ENCODE measurements at regions not wholly inside any gene's neighbourhood (a gene's known extent, or its start where the extent isn't known, plus 50 kb on each side); places are given as distances from the start of the nearest gene placed in this dataset.

- POLR2A ChIA-PET, result no interaction called here
- DNase-seq (ENCODE audit: extremely low spot score), result no peak
- CTCF ChIA-PET, result no interaction called here
- no peak for TF ChIP-seq PKNOX1 (IDR thresholded peaks at IDR 0.05)
- TF ChIP-seq FOXK2 (IDR thresholded peaks at IDR 0.05), result no peak
- no peak for TF ChIP-seq LEF1 (IDR thresholded peaks at IDR 0.05; ENCODE audit: borderline replicate concordance)
- TF ChIP-seq SP1 (IDR thresholded peaks at IDR 0.05), result no peak
- TF ChIP-seq ELF4 (IDR thresholded peaks at IDR 0.05), result no peak
- no peak for TF ChIP-seq NFRKB (IDR thresholded peaks at IDR 0.05)
- no peak for TF ChIP-seq L3MBTL2 (conservative IDR thresholded peaks at IDR 0.05)
- no peak for TF ChIP-seq FOXA1 (IDR thresholded peaks at IDR 0.05)
- TF ChIP-seq HDGF (IDR thresholded peaks at IDR 0.05; ENCODE audit: borderline replicate concordance), result no peak
- TF ChIP-seq TARDBP (IDR thresholded peaks at IDR 0.05), result no peak
- no peak for TF ChIP-seq CTBP1 (IDR thresholded peaks at IDR 0.05; ENCODE audit: borderline replicate concordance)
- TF ChIP-seq ZNF384 (IDR thresholded peaks at IDR 0.05), result no peak
- no peak for TF ChIP-seq BHLHE40 (IDR thresholded peaks at IDR 0.05; ENCODE audit: borderline replicate concordance)
- no peak for TF ChIP-seq SUZ12 (IDR thresholded peaks at IDR 0.05)
- TF ChIP-seq ARNT (IDR thresholded peaks at IDR 0.05), result no peak
- no peak for TF ChIP-seq FOXM1 (IDR thresholded peaks at IDR 0.05; ENCODE audit: borderline replicate concordance)
Measured at GRCh38 chr11:80873310-80873999, 1432.6 kb upstream of the TENM4 start.

GRCh38 chr11:80872116-80872728 is 1431.4 kb upstream of the TENM4 start:
- ChIA-PET CTCF (no interaction called here), POLR2A (no interaction called here)
- TF ChIP-seq CTBP1 (IDR thresholded peaks at IDR 0.05; ENCODE audit: borderline replicate concordance) (no peak), SUZ12 (IDR thresholded peaks at IDR 0.05) (no peak), TARDBP (IDR thresholded peaks at IDR 0.05) (no peak), FOXA1 (IDR thresholded peaks at IDR 0.05) (no peak), PKNOX1 (IDR thresholded peaks at IDR 0.05) (no peak), SP1 (IDR thresholded peaks at IDR 0.05) (no peak), HDGF (IDR thresholded peaks at IDR 0.05; ENCODE audit: borderline replicate concordance) (no peak), ARNT (IDR thresholded peaks at IDR 0.05) (no peak), NFRKB (IDR thresholded peaks at IDR 0.05) (no peak), FOXM1 (IDR thresholded peaks at IDR 0.05; ENCODE audit: borderline replicate concordance) (no peak), ELF4 (IDR thresholded peaks at IDR 0.05) (no peak), BHLHE40 (IDR thresholded peaks at IDR 0.05; ENCODE audit: borderline replicate concordance) (no peak), FOXK2 (IDR thresholded peaks at IDR 0.05) (no peak), LEF1 (IDR thresholded peaks at IDR 0.05; ENCODE audit: borderline replicate concordance) (no peak)
- no peak for DNase-seq (ENCODE audit: extremely low spot score)

GRCh38 chr11:80868831-80869230 is 1428.0 kb upstream of the TENM4 start:
- CTCF ChIA-PET, result no interaction called here
- DNase-seq (ENCODE audit: extremely low spot score), result no peak
- POLR2A ChIA-PET, result no interaction called here
- TF ChIP-seq SUZ12 (IDR thresholded peaks at IDR 0.05), result no peak
- TF ChIP-seq NFRKB (IDR thresholded peaks at IDR 0.05), result no peak
- TF ChIP-seq FOXA1 (IDR thresholded peaks at IDR 0.05), result no peak
- TF ChIP-seq ARNT (IDR thresholded peaks at IDR 0.05), result no peak
- TF ChIP-seq HDGF (IDR thresholded peaks at IDR 0.05; ENCODE audit: borderline replicate concordance), result no peak
- no peak for TF ChIP-seq SP1 (IDR thresholded peaks at IDR 0.05)
- TF ChIP-seq L3MBTL2 (conservative IDR thresholded peaks at IDR 0.05), result no peak
- no peak for TF ChIP-seq LEF1 (IDR thresholded peaks at IDR 0.05; ENCODE audit: borderline replicate concordance)
- TF ChIP-seq CTBP1 (IDR thresholded peaks at IDR 0.05; ENCODE audit: borderline replicate concordance), result no peak

GRCh38 chr11:80862011-80862410 is 1421.2 kb upstream of the TENM4 start:
- DNase-seq (ENCODE audit: extremely low spot score), result no peak
- ChIA-PET POLR2A (no interaction called here), CTCF (no interaction called here)
- no peak for TF ChIP-seq TARDBP (IDR thresholded peaks at IDR 0.05)
- TF ChIP-seq ELF4 (IDR thresholded peaks at IDR 0.05), result no peak
- no peak for TF ChIP-seq BHLHE40 (IDR thresholded peaks at IDR 0.05; ENCODE audit: borderline replicate concordance)
- no peak for TF ChIP-seq SP1 (IDR thresholded peaks at IDR 0.05)
- TF ChIP-seq NFRKB (IDR thresholded peaks at IDR 0.05), result no peak
- no peak for TF ChIP-seq HDGF (IDR thresholded peaks at IDR 0.05; ENCODE audit: borderline replicate concordance)
- TF ChIP-seq ZNF384 (IDR thresholded peaks at IDR 0.05), result no peak
- TF ChIP-seq ARNT (IDR thresholded peaks at IDR 0.05), result no peak
- TF ChIP-seq L3MBTL2 (conservative IDR thresholded peaks at IDR 0.05), result no peak
- no peak for TF ChIP-seq LEF1 (IDR thresholded peaks at IDR 0.05; ENCODE audit: borderline replicate concordance)
- no peak for TF ChIP-seq FOXM1 (IDR thresholded peaks at IDR 0.05; ENCODE audit: borderline replicate concordance)
- TF ChIP-seq FOXA1 (IDR thresholded peaks at IDR 0.05), result no peak
- no peak for TF ChIP-seq SUZ12 (IDR thresholded peaks at IDR 0.05)
- TF ChIP-seq FOXK2 (IDR thresholded peaks at IDR 0.05), result no peak
- no peak for TF ChIP-seq PKNOX1 (IDR thresholded peaks at IDR 0.05)
- TF ChIP-seq CTBP1 (IDR thresholded peaks at IDR 0.05; ENCODE audit: borderline replicate concordance), result no peak

- DNase-seq (ENCODE audit: extremely low spot score), result no peak
- CTCF ChIA-PET, result no interaction called here
- TF ChIP-seq SP1 (IDR thresholded peaks at IDR 0.05) (no peak), ZNF384 (IDR thresholded peaks at IDR 0.05) (no peak), ELF4 (IDR thresholded peaks at IDR 0.05) (no peak), L3MBTL2 (conservative IDR thresholded peaks at IDR 0.05) (no peak), PKNOX1 (IDR thresholded peaks at IDR 0.05) (no peak), LEF1 (IDR thresholded peaks at IDR 0.05; ENCODE audit: borderline replicate concordance) (no peak), SUZ12 (IDR thresholded peaks at IDR 0.05) (no peak), ARNT (IDR thresholded peaks at IDR 0.05) (no peak)
- POLR2A ChIA-PET, result no interaction called here
Measured at GRCh38 chr11:80861193-80861592, 1420.4 kb upstream of the TENM4 start.
